H9 (cell line): ENCODE measurements at regions not wholly inside any gene's neighbourhood (a gene's known extent, or its start where the extent isn't known, plus 50 kb on each side); places are given as distances from the start of the nearest gene placed in this dataset.

Experiments used
- DNase-seq: peaks from one replicate; pipeline ENCODE4 v3.0.0-alpha.2; 2017
- H2AFZ ChIP-seq: one replicate; pipeline ENCODE4 v1.6.1; 2013; ENCODE audit warnings: mild to moderate bottlenecking, low read length, control low read depth, moderate library complexity
- H2AK5ac ChIP-seq: 2 replicates; pipeline ENCODE4 v1.6.1; 2013; ENCODE audit warnings: low read length, control low read depth, mixed read lengths; ENCODE audit not compliant: insufficient read length
- H2BK120ac ChIP-seq: one replicate; pipeline ENCODE4 v1.6.1; 2013; ENCODE audit warnings: low read depth, mild to moderate bottlenecking, low read length, control low read depth, inconsistent platforms; ENCODE audit not compliant: poor library complexity, severe bottlenecking
- H2BK12ac ChIP-seq: 2 replicates; pipeline ENCODE4 v1.6.1; 2013; ENCODE audit warnings: low read length, control low read depth, mixed read lengths, low read depth; ENCODE audit not compliant: insufficient read length
- H2BK15ac ChIP-seq: 2 replicates; pipeline ENCODE4 v1.6.1; 2013; ENCODE audit warnings: low read depth, low read length, control low read depth
- H2BK20ac ChIP-seq: one replicate; pipeline ENCODE4 v1.6.1; 2013; ENCODE audit warnings: low read depth, mild to moderate bottlenecking, low read length, control low read depth, inconsistent platforms; ENCODE audit not compliant: poor library complexity, severe bottlenecking
- H2BK5ac ChIP-seq: 2 replicates; pipeline ENCODE4 v1.6.1; 2013; ENCODE audit warnings: low read length, control low read depth, mixed read lengths; ENCODE audit not compliant: insufficient read length
- H3K14ac ChIP-seq: 2 replicates; pipeline ENCODE4 v1.6.1; 2013; ENCODE audit warnings: low read length, control low read depth; ENCODE audit not compliant: insufficient read depth
- H3K18ac ChIP-seq: 2 replicates; pipeline ENCODE4 v1.6.1; 2013; ENCODE audit warnings: low read depth, mild to moderate bottlenecking, mixed read lengths, low read length, control low read depth; ENCODE audit not compliant: insufficient read length
- H3K23ac ChIP-seq: 2 replicates; pipeline ENCODE4 v1.6.1; 2013; ENCODE audit warnings: low read length, control low read depth, mixed read lengths, low read depth; ENCODE audit not compliant: insufficient read length
- H3K23me2 ChIP-seq: 2 replicates; pipeline ENCODE4 v1.6.1; 2013; ENCODE audit warnings: low read depth, mild to moderate bottlenecking, mixed read lengths, low read length, control low read depth; ENCODE audit not compliant: insufficient read length, poor library complexity, severe bottlenecking
- H3K27ac ChIP-seq: 2 replicates; pipeline ENCODE4 v1.5.1; 2013; ENCODE audit warnings: low read length, control low read depth, mixed read lengths, low read depth; ENCODE audit not compliant: insufficient read length
- H3K27me3 ChIP-seq: 2 replicates; pipeline ENCODE4 v1.6.1; 2013; ENCODE audit warnings: low read length, control low read depth, inconsistent platforms; ENCODE audit not compliant: insufficient read depth
- H3K4ac ChIP-seq: 2 replicates; pipeline ENCODE4 v1.6.1; 2013; ENCODE audit warnings: low read depth, mild to moderate bottlenecking, control low read depth, inconsistent platforms, low read length, moderate library complexity
- H3K4me1 ChIP-seq: 2 replicates; pipeline ENCODE4 v1.6.1; 2013; ENCODE audit warnings: low read length, control low read depth, inconsistent platforms; ENCODE audit not compliant: insufficient read depth
- H3K4me2 ChIP-seq: 2 replicates; pipeline ENCODE4 v1.6.1; 2013; ENCODE audit warnings: low read length, control low read depth, mixed read lengths; ENCODE audit not compliant: insufficient read length, insufficient read depth
- H3K56ac ChIP-seq: 2 replicates; pipeline ENCODE4 v1.6.1; 2013; ENCODE audit warnings: low read depth, mild to moderate bottlenecking, mixed read lengths, low read length, control low read depth; ENCODE audit not compliant: insufficient read length
- H3K79me1 ChIP-seq: 2 replicates; pipeline ENCODE4 v1.6.1; 2013; ENCODE audit warnings: low read depth, mild to moderate bottlenecking, moderate library complexity, low read length, control low read depth, inconsistent platforms; ENCODE audit not compliant: insufficient read depth, poor library complexity, severe bottlenecking
- H3K79me2 ChIP-seq: 2 replicates; pipeline ENCODE4 v1.6.1; 2013; ENCODE audit warnings: low read length, control low read depth, inconsistent platforms; ENCODE audit not compliant: insufficient read depth
- H3K9ac ChIP-seq: 2 replicates; pipeline ENCODE4 v1.6.1; 2013; ENCODE audit warnings: low read length, control low read depth, mixed read lengths; ENCODE audit not compliant: insufficient read length; ENCODE audit errors: extremely low read depth
- H3K9me3 ChIP-seq: one replicate; pipeline ENCODE4 v1.6.1; 2013; ENCODE audit warnings: low read depth, low read length, inconsistent platforms; ENCODE audit not compliant: control insufficient read depth
- H3T11ph ChIP-seq: one replicate; pipeline ENCODE4 v1.6.1; 2013; ENCODE audit warnings: mild to moderate bottlenecking, low read length, control low read depth, inconsistent platforms
- H4K20me1 ChIP-seq: one replicate; pipeline ENCODE4 v1.6.1; 2013; ENCODE audit not compliant: control insufficient read depth, insufficient read length, insufficient read depth
- H4K5ac ChIP-seq: 2 replicates; pipeline ENCODE4 v1.6.1; 2013; ENCODE audit warnings: low read depth, mild to moderate bottlenecking, mixed read lengths, low read length, control low read depth; ENCODE audit not compliant: insufficient read length
- H4K8ac ChIP-seq: replicated peaks from 2 replicates; pipeline ENCODE4 v1.6.1; 2013; ENCODE audit warnings: low read length, control low read depth, mixed read lengths, low read depth; ENCODE audit not compliant: insufficient read length
- H4K91ac ChIP-seq: 2 replicates; pipeline ENCODE4 v1.6.1; 2013; ENCODE audit warnings: low read depth, mild to moderate bottlenecking, moderate library complexity, mixed read lengths, low read length, control low read depth; ENCODE audit not compliant: insufficient read length
- H3K27ac Mint-ChIP-seq, 3 experiments: 2 replicates in 2 of 3; 3 replicates in 1 of 3; pipeline ENCODE4 v1.8.0; 2020 to 2021; ENCODE audit warnings: mixed read lengths in 3 of 3, mild to moderate bottlenecking in 1 of 3, moderate library complexity in 1 of 3
- H3K27me3 Mint-ChIP-seq: 2 replicates; pipeline ENCODE4 v1.8.0; 2021; ENCODE audit warnings: low read depth, mild to moderate bottlenecking, moderate library complexity, mixed read lengths
- H3K36me3 Mint-ChIP-seq, 3 experiments: 2 replicates in 2 of 3; 3 replicates in 1 of 3; pipeline ENCODE4 v1.8.0; 2020 to 2021; ENCODE audit warnings: low read depth in 3 of 3, mixed read lengths in 3 of 3; ENCODE audit not compliant: insufficient read depth in 1 of 3
- H3K4me1 Mint-ChIP-seq, 2 experiments: 2 replicates each; pipeline ENCODE4 v1.8.0; 2020; ENCODE audit warnings: mixed read lengths in 2 of 2
- H3K4me3 Mint-ChIP-seq, 2 experiments: 2 replicates in 1 of 2; 3 replicates in 1 of 2; pipeline ENCODE4 v1.8.0; 2020 to 2021; ENCODE audit warnings: mild to moderate bottlenecking in 2 of 2, mixed read lengths in 2 of 2, moderate library complexity in 1 of 2
- H3K9me3 Mint-ChIP-seq, 2 experiments: 2 replicates in 1 of 2; 3 replicates in 1 of 2; pipeline ENCODE4 v1.8.0; 2020; ENCODE audit warnings: mild to moderate bottlenecking in 2 of 2, mixed read lengths in 2 of 2, moderate library complexity in 1 of 2
- CTCF ChIP-seq: fragments of 200-600 bp; sonication (generic); conservative IDR thresholded peaks from 3 replicates; pipeline ENCODE4 v1.8.0; 2021; ENCODE audit warnings: antibody characterized with exemption, mild to moderate bottlenecking
- WGBS: extraction: QIAGEN DNeasy Blood & Tissue Kit; methylation state at CpG from one replicate; pipeline ENCODE4 v1.1.7; 2013; ENCODE audit warnings: missing lambda C conversion rate, low lambda C conversion rate, mixed read lengths; ENCODE audit not compliant: insufficient read length; ENCODE audit errors: extremely low coverage; 5-methylcytosine and 5-hydroxymethylcytosine counted together

- H3K23ac ChIP-seq, result no peak overlapping the region
- H2BK120ac ChIP-seq, result no peak overlapping the region
- H3K23me2 ChIP-seq, result no peaks in the 10 kb centered on the region
- Mint-ChIP-seq H3K36me3 (no peaks in the 10 kb centered on the region), H3K27ac (no peak overlapping the region), H3K9me3 (no peaks in the 10 kb centered on the region), H3K4me1 (no peaks in the 10 kb centered on the region), H3K4me3 (no peak overlapping the region), H3K27me3 (no peaks in the 10 kb centered on the region)
- H2AFZ ChIP-seq, result no peak overlapping the region
- H2BK12ac ChIP-seq, result no peak overlapping the region
- H3K9me3 ChIP-seq, result no peaks in the 10 kb centered on the region
- H4K91ac ChIP-seq, result no peak overlapping the region
- H2BK5ac ChIP-seq, result no peak overlapping the region
- H4K20me1 ChIP-seq, result no peaks in the 10 kb centered on the region
- H3T11ph ChIP-seq, result no peak overlapping the region
- no peak overlapping the region for H3K56ac ChIP-seq
- H3K4me1 ChIP-seq, result no peaks in the 10 kb centered on the region
- WGBS, result no CpG with 5 or more reads among the region's 2 CpGs
- H2BK20ac ChIP-seq, result no peak overlapping the region
- H4K5ac ChIP-seq, result no peak overlapping the region
- H3K27me3 ChIP-seq, result no peaks in the 10 kb centered on the region
- H2AK5ac ChIP-seq, result no peak overlapping the region
- no peak overlapping the region for H4K8ac ChIP-seq
- no peak overlapping the region for H3K4me2 ChIP-seq
- TF ChIP-seq CTCF, result no peak
- no peak overlapping the region for H3K14ac ChIP-seq
- no peak overlapping the region for H3K4ac ChIP-seq
- H3K18ac ChIP-seq, result no peak overlapping the region
- no peaks in the 10 kb centered on the region for H3K79me2 ChIP-seq
- no peak for DNase-seq
- H3K27ac ChIP-seq, result no peak overlapping the region
- no peak overlapping the region for H2BK15ac ChIP-seq
- no peaks in the 10 kb centered on the region for H3K79me1 ChIP-seq
- no peak overlapping the region for H3K9ac ChIP-seq
Measured at GRCh38 chr7:53094827-53095226, 59.4 kb downstream of the POM121L12 start.
